ENCODE measurements at regions not wholly inside any gene's neighbourhood (a gene's known extent, or its start where the extent isn't known, plus 50 kb on each side); places are given as distances from the start of the nearest gene placed in this dataset.

GRCh38 chr2:41180387-41180786 is 728.5 kb upstream of the SLC8A1 start:
- ChIA-PET POLR2A (ENCODE audit: low non-redundant PET) (no interaction called here), CTCF (no interaction called here)
- no peak for TF ChIP-seq EZH2 (IDR thresholded peaks at IDR 0.05; ENCODE audit: borderline replicate concordance, low read depth, low read length, poor library complexity, severe bottlenecking)
- TF ChIP-seq, protein P1, sequence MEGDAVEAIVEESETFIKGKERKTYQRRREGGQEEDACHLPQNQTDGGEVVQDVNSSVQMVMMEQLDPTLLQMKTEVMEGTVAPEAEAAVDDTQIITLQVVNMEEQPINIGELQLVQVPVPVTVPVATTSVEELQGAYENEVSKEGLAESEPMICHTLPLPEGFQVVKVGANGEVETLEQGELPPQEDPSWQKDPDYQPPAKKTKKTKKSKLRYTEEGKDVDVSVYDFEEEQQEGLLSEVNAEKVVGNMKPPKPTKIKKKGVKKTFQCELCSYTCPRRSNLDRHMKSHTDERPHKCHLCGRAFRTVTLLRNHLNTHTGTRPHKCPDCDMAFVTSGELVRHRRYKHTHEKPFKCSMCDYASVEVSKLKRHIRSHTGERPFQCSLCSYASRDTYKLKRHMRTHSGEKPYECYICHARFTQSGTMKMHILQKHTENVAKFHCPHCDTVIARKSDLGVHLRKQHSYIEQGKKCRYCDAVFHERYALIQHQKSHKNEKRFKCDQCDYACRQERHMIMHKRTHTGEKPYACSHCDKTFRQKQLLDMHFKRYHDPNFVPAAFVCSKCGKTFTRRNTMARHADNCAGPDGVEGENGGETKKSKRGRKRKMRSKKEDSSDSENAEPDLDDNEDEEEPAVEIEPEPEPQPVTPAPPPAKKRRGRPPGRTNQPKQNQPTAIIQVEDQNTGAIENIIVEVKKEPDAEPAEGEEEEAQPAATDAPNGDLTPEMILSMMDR (conservative IDR thresholded peaks at IDR 0.05; ENCODE audit: low read depth, low read length) = no peak
- BruUV-seq (replicated peaks) = no TSS peak
- Histone ChIP-seq H3K4me1 (ENCODE audit: insufficient read depth, low read length, poor library complexity, severe bottlenecking) (no peaks in the 10 kb centered on the region), H3K36me3 (ENCODE audit: insufficient read depth, low read length, poor library complexity, severe bottlenecking) (no peaks in the 10 kb centered on the region), H3K4me3 (ENCODE audit: low read depth, low read length, poor library complexity, severe bottlenecking) (no peak overlapping the region), H3K9me3 (ENCODE audit: low read depth, low read length, poor library complexity, severe bottlenecking) (no peaks in the 10 kb centered on the region), H3K27me3 (replicated peaks; ENCODE audit: insufficient read depth, low read depth, low read length, poor library complexity) (no peaks in the 10 kb centered on the region), H3K27ac (ENCODE audit: low read depth, low read length, poor library complexity, severe bottlenecking) (no peak overlapping the region)
- intact Hi-C loops (cut with micrococcal nuclease; ENCODE audit: unreplicated experiment) = no loop called here
- DNase-seq (ENCODE audit: low spot score) = no peak

DNA sequence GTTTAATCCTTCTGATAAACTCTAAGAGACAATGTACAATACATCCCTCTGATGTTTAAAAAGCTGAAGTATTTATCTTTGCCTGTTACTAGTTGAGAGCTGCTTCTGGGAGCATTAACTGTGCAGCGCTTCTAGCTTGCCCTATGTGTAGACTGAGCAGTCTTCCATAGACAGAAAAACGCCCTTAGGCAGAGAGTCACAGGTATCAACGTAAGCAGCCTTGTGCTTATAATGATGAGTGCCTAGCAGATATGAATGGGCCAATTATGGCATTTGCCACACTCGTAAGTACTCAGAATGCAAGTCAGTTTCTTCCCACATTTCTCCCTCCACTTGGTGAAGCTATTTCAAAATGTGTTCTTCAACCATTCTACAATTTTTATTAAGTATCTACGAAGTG is 731.1 kb upstream of the SLC8A1 start:
- no TSS peak for BruUV-seq (replicated peaks)
- H3K9me3 ChIP-seq (ENCODE audit: low read depth, low read length, poor library complexity, severe bottlenecking) = no peaks in the 10 kb centered on the region

GRCh38 chr2:41187376-41188122 is 735.7 kb upstream of the SLC8A1 start:
- no peaks in the 10 kb centered on the region for H3K4me1 ChIP-seq (ENCODE audit: insufficient read depth, low read length, poor library complexity, severe bottlenecking)
- intact Hi-C loops (cut with micrococcal nuclease; ENCODE audit: unreplicated experiment) = no loop called here
- BruUV-seq (replicated peaks) = no TSS peak
- no peak overlapping the region for H3K27ac ChIP-seq (ENCODE audit: low read depth, low read length, poor library complexity, severe bottlenecking)
- peaks cover 10% of the 10 kb centered on the region for H3K27me3 ChIP-seq (replicated peaks; ENCODE audit: insufficient read depth, low read depth, low read length, poor library complexity)
- no peaks in the 10 kb centered on the region for H3K9me3 ChIP-seq (ENCODE audit: low read depth, low read length, poor library complexity, severe bottlenecking)
- ChIA-PET POLR2A (ENCODE audit: low non-redundant PET) (no interaction called here), CTCF (no interaction called here)
- no peak for TF ChIP-seq EZH2 (IDR thresholded peaks at IDR 0.05; ENCODE audit: borderline replicate concordance, low read depth, low read length, poor library complexity, severe bottlenecking)
- TF ChIP-seq, protein P1 (conservative IDR thresholded peaks at IDR 0.05; ENCODE audit: low read depth, low read length) = no peak
- no peak for DNase-seq (ENCODE audit: low spot score)
- no peaks in the 10 kb centered on the region for H3K36me3 ChIP-seq (ENCODE audit: insufficient read depth, low read length, poor library complexity, severe bottlenecking)
- no peak overlapping the region for H3K4me3 ChIP-seq (ENCODE audit: low read depth, low read length, poor library complexity, severe bottlenecking)

More for the DNA sequence above, 731.1 kb upstream of the SLC8A1 start:
- no peak for TF ChIP-seq EZH2 (IDR thresholded peaks at IDR 0.05; ENCODE audit: borderline replicate concordance, low read depth, low read length, poor library complexity, severe bottlenecking)
- TF ChIP-seq, protein P1 (conservative IDR thresholded peaks at IDR 0.05; ENCODE audit: low read depth, low read length) = no peak
- Histone ChIP-seq H3K27me3 (replicated peaks; ENCODE audit: insufficient read depth, low read depth, low read length, poor library complexity) (peaks cover 10% of the 10 kb centered on the region), H3K4me3 (ENCODE audit: low read depth, low read length, poor library complexity, severe bottlenecking) (no peak overlapping the region), H3K4me1 (ENCODE audit: insufficient read depth, low read length, poor library complexity, severe bottlenecking) (no peaks in the 10 kb centered on the region), H3K27ac (ENCODE audit: low read depth, low read length, poor library complexity, severe bottlenecking) (no peak overlapping the region), H3K36me3 (ENCODE audit: insufficient read depth, low read length, poor library complexity, severe bottlenecking) (no peaks in the 10 kb centered on the region)
- ChIA-PET CTCF (no interaction called here), POLR2A (ENCODE audit: low non-redundant PET) (no interaction called here)
- DNase-seq (ENCODE audit: low spot score) = no peak
- intact Hi-C loops (cut with micrococcal nuclease; ENCODE audit: unreplicated experiment) = no loop called here

All from A673 (cell line).